ENCODE measurements at regions not wholly inside any gene's neighbourhood (a gene's known extent, or its start where the extent isn't known, plus 50 kb on each side); places are given as distances from the start of the nearest gene placed in this dataset.

GRCh38 chr3:35992041-35992440 is 352.7 kb downstream of the ARPP21 start:
- TF ChIP-seq POLR2AphosphoS5 (IDR thresholded peaks at IDR 0.05) (no peak), POLR2A (IDR thresholded peaks at IDR 0.05) (no peak)
- no peaks in the 10 kb centered on the region for H3K27me3 ChIP-seq
- no peaks in the 10 kb centered on the region for H3K36me3 ChIP-seq
- 81 to 93% methylated on average over 2 of the region's 2 CpGs for WGBS, 2 donors
- H3K4me1 ChIP-seq = no peaks in the 10 kb centered on the region
- H3K4me3 ChIP-seq = no peak overlapping the region
- no peak for DNase-seq
- H3K27ac ChIP-seq = no peak overlapping the region
- peaks cover 0 to 3% (median 0%) of the 10 kb centered on the region in 4 donors for H3K9me3 ChIP-seq
- ATAC-seq (ENCODE audit: low FRiP score in 2 of 2) = no peak

- Histone ChIP-seq H3K27ac (no peak overlapping the region), H3K36me3 (no peaks in the 10 kb centered on the region), H3K4me3 (no peak overlapping the region), H3K4me1 (no peaks in the 10 kb centered on the region), H3K9me3 (peaks cover 0 to 8% (median 5%) of the 10 kb centered on the region in 4 donors), H3K27me3 (no peaks in the 10 kb centered on the region)
- DNase-seq (no peak), ATAC-seq (ENCODE audit: low FRiP score in 2 of 2) (no peak)
- TF ChIP-seq EP300 (IDR thresholded peaks at IDR 0.05) = no peak
- no peak for TF ChIP-seq CTCF (IDR thresholded peaks at IDR 0.05)
- TF ChIP-seq POLR2AphosphoS5 (IDR thresholded peaks at IDR 0.05) = no peak
- no peak for TF ChIP-seq POLR2A (IDR thresholded peaks at IDR 0.05)
- 62 to 84% methylated on average over 2 of the region's 2 CpGs for WGBS, 2 donors
Measured at GRCh38 chr3:36011791-36012190, 368.5 kb upstream of the STAC start.

- 86 to 95% methylated on average over 1 of the region's 1 CpG for WGBS, 2 donors
- no peak for ATAC-seq (ENCODE audit: low FRiP score in 2 of 2)
- no peak for TF ChIP-seq POLR2A (IDR thresholded peaks at IDR 0.05)
- no peak for TF ChIP-seq CTCF (IDR thresholded peaks at IDR 0.05)
- no peak for TF ChIP-seq POLR2AphosphoS5 (IDR thresholded peaks at IDR 0.05)
- no peak for TF ChIP-seq EP300 (IDR thresholded peaks at IDR 0.05)
- Histone ChIP-seq H3K36me3 (no peaks in the 10 kb centered on the region), H3K4me1 (no peaks in the 10 kb centered on the region), H3K9me3 (peaks cover 0 to 4% (median 2%) of the 10 kb centered on the region in 4 donors), H3K27ac (no peak overlapping the region), H3K27me3 (no peaks in the 10 kb centered on the region), H3K4me3 (no peak overlapping the region)
- no peak for DNase-seq
Measured at GRCh38 chr3:36013425-36013824, 366.9 kb upstream of the STAC start.

- no peaks in the 10 kb centered on the region for H3K27me3 ChIP-seq
- TF ChIP-seq EP300 (IDR thresholded peaks at IDR 0.05) = no peak
- no peak for TF ChIP-seq POLR2A (IDR thresholded peaks at IDR 0.05)
- no peak for TF ChIP-seq POLR2AphosphoS5 (IDR thresholded peaks at IDR 0.05)
- no peak for TF ChIP-seq CTCF (IDR thresholded peaks at IDR 0.05)
- ATAC-seq (ENCODE audit: low FRiP score in 2 of 2) (no peak), DNase-seq (no peak)
- no peaks in the 10 kb centered on the region for H3K4me1 ChIP-seq
- no peaks in the 10 kb centered on the region for H3K36me3 ChIP-seq
- WGBS, 2 donors = 78 to 84% methylated on average over 3 of the region's 3 CpGs
- no peak overlapping the region for H3K27ac ChIP-seq
- H3K4me3 ChIP-seq = no peak overlapping the region
- H3K9me3 ChIP-seq = no peaks in the 10 kb centered on the region
Measured at GRCh38 chr3:36025232-36025631, 355.1 kb upstream of the STAC start.

- ATAC-seq (ENCODE audit: low FRiP score in 2 of 2) (no peak), DNase-seq (no peak)
- H3K4me1 ChIP-seq = no peaks in the 10 kb centered on the region
- TF ChIP-seq EP300 (IDR thresholded peaks at IDR 0.05) (no peak), CTCF (IDR thresholded peaks at IDR 0.05) (no peak), POLR2AphosphoS5 (IDR thresholded peaks at IDR 0.05) (no peak), POLR2A (IDR thresholded peaks at IDR 0.05) (no peak)
- no peaks in the 10 kb centered on the region for H3K36me3 ChIP-seq
- H3K27ac ChIP-seq = no peak overlapping the region
- 83 to 87% methylated on average over 6 of the region's 6 CpGs for WGBS, 2 donors
- H3K4me3 ChIP-seq = no peak overlapping the region
- H3K9me3 ChIP-seq = peaks cover 0 to 20% (median 5%) of the 10 kb centered on the region in 4 donors
- H3K27me3 ChIP-seq = no peaks in the 10 kb centered on the region
Measured at GRCh38 chr3:36032180-36033047, 347.9 kb upstream of the STAC start.

Data from upper lobe of left lung (tissue), 6 donors.